Transverse colon (tissue), 4 donors: ENCODE measurements at regions not wholly inside any gene's neighbourhood (a gene's known extent, or its start where the extent isn't known, plus 50 kb on each side); places are given as distances from the start of the nearest gene placed in this dataset.

Experiments
- CTCF ChIP-seq, 5 experiments: fragments of 200-600 bp in 3 of 5; fragments of 450-650 bp in 2 of 5; sonication (generic) in 3 of 5; IDR thresholded peaks; 1 replicate in 2 of 5; 2 replicates in 3 of 5; pipeline ENCODE4 v1.5.1; 2016 to 2017; ENCODE audit warnings: antibody characterized with exemption in 5 of 5, inconsistent platforms in 3 of 5, mild to moderate bottlenecking in 2 of 5, moderate library complexity in 1 of 5
- POLR2A ChIP-seq: fragments of 450-650 bp; IDR thresholded peaks from one replicate; pipeline ENCODE4 v1.6.1; 2016; ENCODE audit warnings: antibody characterized with exemption, mild to moderate bottlenecking, moderate library complexity
- POLR2AphosphoS5 ChIP-seq, 3 donors: sonication (generic); formaldehyde crosslinking; IDR thresholded peaks; one replicate each; pipeline ENCODE4 v1.6.1; 2016; ENCODE audit warnings: antibody characterized with exemption in 3 of 3

- TF ChIP-seq POLR2AphosphoS5 (IDR thresholded peaks at IDR 0.05) (no peak), CTCF (IDR thresholded peaks at IDR 0.05) (no peak), POLR2A (no peak)
Measured at GRCh38 chr11:33622806-33623205, 77.8 kb downstream of the C11orf91 start.
